ENCODE measurements at regions not wholly inside any gene's neighbourhood (a gene's known extent, or its start where the extent isn't known, plus 50 kb on each side); places are given as distances from the start of the nearest gene placed in this dataset.

- TF ChIP-seq CTCF (IDR thresholded peaks at IDR 0.05) (no peak), POLR2A (IDR thresholded peaks at IDR 0.05) (no peak)
Observed at GRCh38 chr10:6746782-6747181, 166.7 kb upstream of the PRKCQ start.
